GM12892 (cell line): ENCODE measurements at regions not wholly inside any gene's neighbourhood (a gene's known extent, or its start where the extent isn't known, plus 50 kb on each side); places are given as distances from the start of the nearest gene placed in this dataset.
"Not testable (repeated sequence)": the region's sequence is repeated elsewhere in the genome, so short reads cannot be mapped to it uniquely, and the experiment has no call there.

Experiments used
- POLR2A ChIP-seq: IDR thresholded peaks from 2 replicates; pipeline ENCODE4 v1.6.1; 2011; ENCODE audit warnings: low read depth, low read length, control low read depth
- POLR2AphosphoS5 ChIP-seq: IDR thresholded peaks from 2 replicates; pipeline ENCODE4 v1.6.1; 2011; ENCODE audit warnings: low read depth, low read length, control low read depth
- TAF1 ChIP-seq: IDR thresholded peaks from 2 replicates; pipeline ENCODE4 v1.6.1; 2011; ENCODE audit warnings: low read depth, mild to moderate bottlenecking, control low read depth, low read length, borderline replicate concordance

GRCh38 chr12:9493325-9493724, 114.4 kb downstream of the KLRB1 start:
- TF ChIP-seq POLR2A, TAF1, POLR2AphosphoS5: not testable (repeated sequence)
